K562 (cell line): ENCODE measurements at regions not wholly inside any gene's neighbourhood (a gene's known extent, or its start where the extent isn't known, plus 50 kb on each side); places are given as distances from the start of the nearest gene placed in this dataset.
A peak's percentile ranks its signal among the peaks of the same experiment; 100 is the strongest.

Source experiments
- BRD9 ChIP-seq: fragments of 450-650 bp; IDR thresholded peaks from 2 replicates; pipeline ENCODE4 v1.6.1; 2018; ENCODE audit warnings: low read depth; ENCODE audit not compliant: partially characterized antibody
- CBX3 ChIP-seq, 2 experiments: IDR thresholded peaks; 1 replicate in 1 of 2; 2 replicates in 1 of 2; pipeline ENCODE4 v1.6.1; 2012; ENCODE audit warnings: inconsistent platforms in 2 of 2, low read length in 2 of 2, borderline replicate concordance in 1 of 2, control low read depth in 1 of 2
- ESRRA ChIP-seq: fragments of 450-650 bp; IDR thresholded peaks from 2 replicates; pipeline ENCODE4 v1.6.1; 2014; ENCODE audit warnings: low read depth, mild to moderate bottlenecking, moderate library complexity, borderline replicate concordance
- HEY1 ChIP-seq: fragments of 250-450 bp; sonication (Bioruptor Pico); IDR thresholded peaks from 2 replicates; pipeline ENCODE4 v1.5.0; 2020; ENCODE audit warnings: mild to moderate bottlenecking, moderate library complexity, borderline replicate concordance
- HIVEP1 ChIP-seq: fragments of 250-450 bp; sonication (Bioruptor Pico); IDR thresholded peaks from 2 replicates; pipeline ENCODE4 v1.4.0; 2020; ENCODE audit warnings: mild to moderate bottlenecking
- HNRNPH1 ChIP-seq: fragments of 200-400 bp; formaldehyde crosslinking; optimal IDR thresholded peaks from 2 replicates; pipeline ENCODE3; 2017; ENCODE audit warnings: low read depth, mild to moderate bottlenecking, low read length, moderate library complexity
- PHB ChIP-seq: fragments of 250-450 bp; sonication (Bioruptor Pico); IDR thresholded peaks from 2 replicates; pipeline ENCODE4 v1.5.0; 2021
- POLR2G ChIP-seq: fragments of 200-400 bp; formaldehyde crosslinking; IDR thresholded peaks from 2 replicates; pipeline ENCODE4 v1.6.1; 2017; ENCODE audit warnings: low read depth, mild to moderate bottlenecking, antibody characterized with exemption, low read length, moderate library complexity
- RUNX1 ChIP-seq: sonication (generic); IDR thresholded peaks from 2 replicates; pipeline ENCODE4 v1.6.1; 2016; ENCODE audit warnings: antibody characterized with exemption, low read depth
- SREBF1 ChIP-seq: fragments of 150-350 bp; IDR thresholded peaks from 2 replicates; pipeline ENCODE4 v1.6.1; 2014; ENCODE audit warnings: antibody characterized with exemption, low read depth, low read length, borderline replicate concordance
- TAF7 ChIP-seq: fragments of 450-650 bp; IDR thresholded peaks from 2 replicates; pipeline ENCODE4 v1.6.1; 2016; ENCODE audit warnings: missing genetic modification characterization, missing compliant biosample characterization
- U2AF1 ChIP-seq: fragments of 200-400 bp; formaldehyde crosslinking; optimal IDR thresholded peaks from 2 replicates; pipeline ENCODE3; 2017; ENCODE audit warnings: mild to moderate bottlenecking, low read depth, low read length, moderate library complexity
- ZNF134 ChIP-seq: fragments of 250-450 bp; sonication (Bioruptor Pico); conservative IDR thresholded peaks from 2 replicates; pipeline ENCODE4 v1.4.0; 2020
- ZNF766 ChIP-seq: fragments of 200-800 bp; sonication (Bioruptor generic); conservative IDR thresholded peaks from 2 replicates; pipeline ENCODE4 v1.6.1; 2016; ENCODE audit warnings: missing genetic modification characterization, missing compliant biosample characterization
- TF ChIP-seq, protein P1 (sequence below): fragments of 200-400 bp; formaldehyde crosslinking; IDR thresholded peaks from 2 replicates; pipeline ENCODE4 v1.6.1; 2017; ENCODE audit warnings: mild to moderate bottlenecking, low read depth, low read length, moderate library complexity
- TF ChIP-seq, protein P2 (sequence below): IDR thresholded peaks from 3 replicates; pipeline ENCODE4 v1.6.1; 2011; ENCODE audit warnings: borderline replicate concordance, mild to moderate bottlenecking, moderate library complexity; ENCODE audit not compliant: insufficient read length; ENCODE audit errors: extremely low read depth
- TF ChIP-seq, protein P3 (sequence below): fragments of 250-450 bp; sonication (Bioruptor Pico); IDR thresholded peaks from 2 replicates; pipeline ENCODE4 v1.8.0; 2021; ENCODE audit warnings: borderline replicate concordance, mild to moderate bottlenecking, moderate library complexity; ENCODE audit not compliant: poor library complexity, severe bottlenecking
- TF ChIP-seq, protein P4 (sequence below): fragments of 150-350 bp; conservative IDR thresholded peaks from 2 replicates; pipeline ENCODE4 v1.6.1; 2014; ENCODE audit warnings: low read length
- TF ChIP-seq, protein P5 (sequence below): sonication (generic); formaldehyde crosslinking; IDR thresholded peaks from 2 replicates; pipeline ENCODE4 v1.8.0; 2022; ENCODE audit warnings: mild to moderate bottlenecking, missing genetic modification reagents

DNA sequence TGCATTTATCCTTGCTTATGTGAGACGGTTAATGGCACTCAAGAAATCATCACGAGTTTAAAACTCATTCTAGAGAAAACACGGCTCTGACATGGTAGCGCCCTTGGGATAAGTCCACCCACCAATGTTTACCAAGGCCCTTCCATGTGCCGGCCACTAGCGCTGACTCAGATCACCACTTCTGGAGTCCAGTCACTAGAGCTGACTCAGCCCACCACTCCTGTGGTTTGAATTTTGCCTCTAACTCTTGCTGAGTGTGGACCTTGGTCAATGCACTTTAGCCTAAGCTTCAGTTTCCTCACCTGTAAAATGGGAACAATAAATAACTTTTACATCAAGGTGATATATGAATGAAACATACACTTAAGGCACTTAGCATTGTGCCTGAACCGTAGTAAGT, 358.4 kb upstream of the PROK2 start (continued):
- TF ChIP-seq HEY1 (no peak), U2AF1 (no peak), BRD9 (peak; percentile 53), HNRNPH1 (no peak), POLR2G (no peak), CBX3 (IDR thresholded peaks at IDR 0.05; ENCODE audit: borderline replicate concordance in 1 of 2, low read length in 2 of 2) (peak in 1 of 2 experiments; percentile 88; a peak in 2 of 3 replicates), SREBF1 (no peak), PHB (CRISPR knock-in tag) (no peak), ZNF766 (CRISPR knock-in tag) (0 out of 2 replicates have a peak, but pooled peaks have one; percentile 41), ZNF134 (no peak; the same call in 1 of the 2 replicates), TAF7 (tag) (no peak), ESRRA (peak; percentile 34; the same call in 1 of the 2 replicates), HIVEP1 (CRISPR knock-in tag) (peak; percentile 83; the same call in 1 of the 2 replicates), RUNX1 (no peak)
- TF ChIP-seq, protein P1, sequence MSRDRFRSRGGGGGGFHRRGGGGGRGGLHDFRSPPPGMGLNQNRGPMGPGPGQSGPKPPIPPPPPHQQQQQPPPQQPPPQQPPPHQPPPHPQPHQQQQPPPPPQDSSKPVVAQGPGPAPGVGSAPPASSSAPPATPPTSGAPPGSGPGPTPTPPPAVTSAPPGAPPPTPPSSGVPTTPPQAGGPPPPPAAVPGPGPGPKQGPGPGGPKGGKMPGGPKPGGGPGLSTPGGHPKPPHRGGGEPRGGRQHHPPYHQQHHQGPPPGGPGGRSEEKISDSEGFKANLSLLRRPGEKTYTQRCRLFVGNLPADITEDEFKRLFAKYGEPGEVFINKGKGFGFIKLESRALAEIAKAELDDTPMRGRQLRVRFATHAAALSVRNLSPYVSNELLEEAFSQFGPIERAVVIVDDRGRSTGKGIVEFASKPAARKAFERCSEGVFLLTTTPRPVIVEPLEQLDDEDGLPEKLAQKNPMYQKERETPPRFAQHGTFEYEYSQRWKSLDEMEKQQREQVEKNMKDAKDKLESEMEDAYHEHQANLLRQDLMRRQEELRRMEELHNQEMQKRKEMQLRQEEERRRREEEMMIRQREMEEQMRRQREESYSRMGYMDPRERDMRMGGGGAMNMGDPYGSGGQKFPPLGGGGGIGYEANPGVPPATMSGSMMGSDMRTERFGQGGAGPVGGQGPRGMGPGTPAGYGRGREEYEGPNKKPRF: no peak
- TF ChIP-seq, protein P2, sequence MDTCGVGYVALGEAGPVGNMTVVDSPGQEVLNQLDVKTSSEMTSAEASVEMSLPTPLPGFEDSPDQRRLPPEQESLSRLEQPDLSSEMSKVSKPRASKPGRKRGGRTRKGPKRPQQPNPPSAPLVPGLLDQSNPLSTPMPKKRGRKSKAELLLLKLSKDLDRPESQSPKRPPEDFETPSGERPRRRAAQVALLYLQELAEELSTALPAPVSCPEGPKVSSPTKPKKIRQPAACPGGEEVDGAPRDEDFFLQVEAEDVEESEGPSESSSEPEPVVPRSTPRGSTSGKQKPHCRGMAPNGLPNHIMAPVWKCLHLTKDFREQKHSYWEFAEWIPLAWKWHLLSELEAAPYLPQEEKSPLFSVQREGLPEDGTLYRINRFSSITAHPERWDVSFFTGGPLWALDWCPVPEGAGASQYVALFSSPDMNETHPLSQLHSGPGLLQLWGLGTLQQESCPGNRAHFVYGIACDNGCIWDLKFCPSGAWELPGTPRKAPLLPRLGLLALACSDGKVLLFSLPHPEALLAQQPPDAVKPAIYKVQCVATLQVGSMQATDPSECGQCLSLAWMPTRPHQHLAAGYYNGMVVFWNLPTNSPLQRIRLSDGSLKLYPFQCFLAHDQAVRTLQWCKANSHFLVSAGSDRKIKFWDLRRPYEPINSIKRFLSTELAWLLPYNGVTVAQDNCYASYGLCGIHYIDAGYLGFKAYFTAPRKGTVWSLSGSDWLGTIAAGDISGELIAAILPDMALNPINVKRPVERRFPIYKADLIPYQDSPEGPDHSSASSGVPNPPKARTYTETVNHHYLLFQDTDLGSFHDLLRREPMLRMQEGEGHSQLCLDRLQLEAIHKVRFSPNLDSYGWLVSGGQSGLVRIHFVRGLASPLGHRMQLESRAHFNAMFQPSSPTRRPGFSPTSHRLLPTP: no peak
- TF ChIP-seq, protein P3, sequence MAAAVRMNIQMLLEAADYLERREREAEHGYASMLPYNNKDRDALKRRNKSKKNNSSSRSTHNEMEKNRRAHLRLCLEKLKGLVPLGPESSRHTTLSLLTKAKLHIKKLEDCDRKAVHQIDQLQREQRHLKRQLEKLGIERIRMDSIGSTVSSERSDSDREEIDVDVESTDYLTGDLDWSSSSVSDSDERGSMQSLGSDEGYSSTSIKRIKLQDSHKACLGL (CRISPR knock-in tag): no peak
- TF ChIP-seq, protein P4, sequence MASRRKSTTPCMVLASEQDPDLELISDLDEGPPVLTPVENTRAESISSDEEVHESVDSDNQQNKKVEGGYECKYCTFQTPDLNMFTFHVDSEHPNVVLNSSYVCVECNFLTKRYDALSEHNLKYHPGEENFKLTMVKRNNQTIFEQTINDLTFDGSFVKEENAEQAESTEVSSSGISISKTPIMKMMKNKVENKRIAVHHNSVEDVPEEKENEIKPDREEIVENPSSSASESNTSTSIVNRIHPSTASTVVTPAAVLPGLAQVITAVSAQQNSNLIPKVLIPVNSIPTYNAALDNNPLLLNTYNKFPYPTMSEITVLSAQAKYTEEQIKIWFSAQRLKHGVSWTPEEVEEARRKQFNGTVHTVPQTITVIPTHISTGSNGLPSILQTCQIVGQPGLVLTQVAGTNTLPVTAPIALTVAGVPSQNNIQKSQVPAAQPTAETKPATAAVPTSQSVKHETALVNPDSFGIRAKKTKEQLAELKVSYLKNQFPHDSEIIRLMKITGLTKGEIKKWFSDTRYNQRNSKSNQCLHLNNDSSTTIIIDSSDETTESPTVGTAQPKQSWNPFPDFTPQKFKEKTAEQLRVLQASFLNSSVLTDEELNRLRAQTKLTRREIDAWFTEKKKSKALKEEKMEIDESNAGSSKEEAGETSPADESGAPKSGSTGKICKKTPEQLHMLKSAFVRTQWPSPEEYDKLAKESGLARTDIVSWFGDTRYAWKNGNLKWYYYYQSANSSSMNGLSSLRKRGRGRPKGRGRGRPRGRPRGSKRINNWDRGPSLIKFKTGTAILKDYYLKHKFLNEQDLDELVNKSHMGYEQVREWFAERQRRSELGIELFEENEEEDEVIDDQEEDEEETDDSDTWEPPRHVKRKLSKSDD: no peak
- TF ChIP-seq, protein P5, sequence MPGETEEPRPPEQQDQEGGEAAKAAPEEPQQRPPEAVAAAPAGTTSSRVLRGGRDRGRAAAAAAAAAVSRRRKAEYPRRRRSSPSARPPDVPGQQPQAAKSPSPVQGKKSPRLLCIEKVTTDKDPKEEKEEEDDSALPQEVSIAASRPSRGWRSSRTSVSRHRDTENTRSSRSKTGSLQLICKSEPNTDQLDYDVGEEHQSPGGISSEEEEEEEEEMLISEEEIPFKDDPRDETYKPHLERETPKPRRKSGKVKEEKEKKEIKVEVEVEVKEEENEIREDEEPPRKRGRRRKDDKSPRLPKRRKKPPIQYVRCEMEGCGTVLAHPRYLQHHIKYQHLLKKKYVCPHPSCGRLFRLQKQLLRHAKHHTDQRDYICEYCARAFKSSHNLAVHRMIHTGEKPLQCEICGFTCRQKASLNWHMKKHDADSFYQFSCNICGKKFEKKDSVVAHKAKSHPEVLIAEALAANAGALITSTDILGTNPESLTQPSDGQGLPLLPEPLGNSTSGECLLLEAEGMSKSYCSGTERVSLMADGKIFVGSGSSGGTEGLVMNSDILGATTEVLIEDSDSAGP (CRISPR knock-in tag): no peak
